HL-60/S4 (cell line): ENCODE measurements at regions not wholly inside any gene's neighbourhood (a gene's known extent, or its start where the extent isn't known, plus 50 kb on each side); places are given as distances from the start of the nearest gene placed in this dataset.

ENCODE experiments used
- in situ Hi-C: fragments of 300-500 bp; cut with MboI; formaldehyde crosslinking; loops from 2 replicates; pipeline ENCODE4 v1.14.3; 2022; ENCODE audit warnings: low sequenced_read_pairs

- in situ Hi-C loops: no loop called here
These were observed 465.0 kb upstream of the ATP2B1 start for GRCh38 chr12:90173499-90174197.

- in situ Hi-C loops: no loop called here
These were observed 463.9 kb upstream of the ATP2B1 start for GRCh38 chr12:90172524-90172923.

GRCh38 chr12:90170740-90171139 lies 462.1 kb upstream of the ATP2B1 start:
- in situ Hi-C loops: no loop called here

GRCh38 chr12:90167518-90168208 lies 459.0 kb upstream of the ATP2B1 start:
- in situ Hi-C loops: no loop called here

GRCh38 chr12:90166671-90167070 lies 458.0 kb upstream of the ATP2B1 start:
- in situ Hi-C loops: no loop called here

GRCh38 chr12:90166012-90166411 lies 457.4 kb upstream of the ATP2B1 start:
- in situ Hi-C loops: no loop called here

GRCh38 chr12:90163975-90164374 lies 455.3 kb upstream of the ATP2B1 start:
- in situ Hi-C loops: no loop called here

- in situ Hi-C loops: no loop called here
These were observed 445.2 kb upstream of the ATP2B1 start for GRCh38 chr12:90153827-90154226.

GRCh38 chr12:90152897-90153624 lies 444.4 kb upstream of the ATP2B1 start:
- in situ Hi-C loops: no loop called here

GRCh38 chr12:90151491-90152015 lies 442.9 kb upstream of the ATP2B1 start:
- in situ Hi-C loops: no loop called here

GRCh38 chr12:90149453-90149852 lies 440.8 kb upstream of the ATP2B1 start:
- in situ Hi-C loops: no loop called here

- in situ Hi-C loops: no loop called here
These were observed 420.9 kb upstream of the ATP2B1 start for GRCh38 chr12:90129366-90130030.

- in situ Hi-C loops: no loop called here
These were observed 419.9 kb upstream of the ATP2B1 start for GRCh38 chr12:90128526-90128925.

GRCh38 chr12:90126125-90126524 lies 417.5 kb upstream of the ATP2B1 start:
- in situ Hi-C loops: no loop called here

GRCh38 chr12:90124914-90125313 lies 416.3 kb upstream of the ATP2B1 start:
- in situ Hi-C loops: no loop called here

GRCh38 chr12:90124289-90124688 lies 415.7 kb upstream of the ATP2B1 start:
- in situ Hi-C loops: no loop called here

GRCh38 chr12:90122681-90123080 lies 414.0 kb upstream of the ATP2B1 start:
- in situ Hi-C loops: no loop called here

GRCh38 chr12:90120627-90121026 lies 412.0 kb upstream of the ATP2B1 start:
- in situ Hi-C loops: no loop called here

GRCh38 chr12:90112666-90113065 lies 404.0 kb upstream of the ATP2B1 start:
- in situ Hi-C loops: no loop called here

GRCh38 chr12:90111791-90112580 lies 403.3 kb upstream of the ATP2B1 start:
- in situ Hi-C loops: no loop called here
